DMS153 (cell line): ENCODE measurements at regions not wholly inside any gene's neighbourhood (a gene's known extent, or its start where the extent isn't known, plus 50 kb on each side); places are given as distances from the start of the nearest gene placed in this dataset.
"Not testable (repeated sequence)": the region's sequence is repeated elsewhere in the genome, so short reads cannot be mapped to it uniquely, and the experiment has no call there.

Experiments
- DNase-seq: peaks from one replicate; lab custom pipeline; 2025; lab: John Stamatoyannopoulos, UW

DNA sequence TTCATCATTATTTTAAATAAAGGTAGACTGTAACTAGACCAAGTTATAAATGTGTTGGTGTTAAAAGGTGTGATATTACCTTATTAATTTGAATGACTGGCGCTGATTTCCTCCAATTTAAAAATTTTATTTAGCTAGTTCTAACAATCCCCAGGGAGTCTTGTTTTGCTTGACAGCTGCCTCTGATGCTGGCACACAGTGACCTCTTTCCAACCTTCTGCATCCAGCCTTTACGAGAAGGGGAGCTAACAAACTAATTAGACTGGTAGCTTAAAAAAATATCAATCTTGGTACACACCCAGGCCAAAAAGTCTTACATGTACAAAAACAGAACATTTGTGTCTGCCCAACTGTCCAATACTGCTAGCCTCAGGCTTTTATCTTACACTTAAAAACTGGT is 51.8 kb upstream of the ENPEP start:
- no peak for DNase-seq

DNA sequence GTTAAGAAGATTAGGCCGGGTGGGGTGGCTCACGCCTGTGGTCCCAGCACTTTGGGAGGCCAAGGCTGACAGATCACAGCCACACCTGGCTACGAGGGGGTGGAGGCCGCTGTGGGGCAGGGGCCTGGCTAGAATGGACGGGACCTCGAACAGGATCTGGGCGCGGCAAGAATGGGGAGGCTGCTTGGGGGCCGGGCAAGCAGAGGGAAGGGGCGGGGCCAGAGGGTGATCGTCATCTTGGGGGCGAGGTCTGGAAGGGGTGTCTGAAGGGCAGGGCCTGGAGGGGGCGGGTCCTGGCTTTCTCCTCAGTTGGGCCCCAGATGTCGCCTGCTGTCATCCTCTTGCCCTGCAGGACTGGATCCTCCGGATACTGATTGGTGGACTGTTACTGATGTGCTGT is 57.3 kb upstream of the ENPEP start:
- no peak for DNase-seq

DNA sequence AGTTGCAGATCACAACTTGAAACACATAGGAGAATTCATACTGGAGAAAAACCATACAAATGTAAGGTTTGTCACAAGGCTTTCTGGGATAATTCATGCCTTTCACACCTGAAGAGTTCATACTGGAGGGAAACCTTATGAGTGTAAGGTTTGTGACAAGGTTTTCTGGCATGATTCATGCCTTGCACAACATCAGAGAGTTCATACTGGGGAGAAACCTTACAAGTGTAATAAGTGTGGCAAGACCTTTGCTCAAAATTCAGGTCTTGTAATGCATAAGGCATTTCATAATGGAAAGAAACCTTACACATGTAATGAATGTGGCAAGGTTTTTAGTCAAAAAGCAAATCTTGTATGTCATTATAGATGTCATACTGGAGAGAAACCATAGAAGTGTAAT is 58.8 kb upstream of the ENPEP start:
- no peak for DNase-seq

DNA sequence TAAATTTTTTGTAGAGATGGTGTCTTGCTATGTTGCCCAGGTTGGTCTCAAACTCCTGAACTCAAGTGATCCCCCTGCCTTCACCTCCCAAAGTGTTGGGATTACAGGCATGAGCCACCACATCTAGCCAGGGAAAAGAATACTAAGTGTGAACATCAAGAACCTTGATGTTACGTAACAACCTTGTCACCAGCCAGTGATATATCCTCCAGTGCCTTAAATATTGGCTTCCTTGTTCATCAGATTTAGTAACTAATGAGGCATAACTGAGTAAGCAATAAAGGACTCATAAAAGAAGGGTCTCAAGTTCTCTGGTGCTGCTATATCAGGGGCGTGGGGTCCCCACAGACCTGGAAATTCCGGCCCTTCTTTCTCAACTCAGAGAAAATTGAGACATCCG is 60.5 kb upstream of the ENPEP start:
- no peak for DNase-seq

DNA sequence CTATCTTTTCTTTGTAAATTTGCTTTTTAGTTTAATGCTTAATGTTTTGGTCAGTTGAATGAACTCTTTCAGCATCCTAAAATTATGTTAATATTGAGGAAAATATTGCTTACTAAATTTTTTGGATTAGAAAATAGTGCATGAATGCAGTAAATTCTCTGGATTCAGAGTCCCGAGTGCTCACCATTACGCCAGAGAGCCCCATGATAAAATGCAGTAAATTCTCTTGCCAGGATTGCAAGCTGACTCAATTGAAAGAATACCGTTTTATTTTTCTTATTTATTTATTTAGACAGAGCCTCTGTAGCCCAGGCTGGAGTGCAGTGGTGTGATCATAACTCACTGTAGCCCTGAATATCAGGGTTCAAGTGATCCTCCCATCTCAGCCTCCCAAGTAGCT is 60.9 kb upstream of the ENPEP start:
- DNase-seq = no peak

DNA sequence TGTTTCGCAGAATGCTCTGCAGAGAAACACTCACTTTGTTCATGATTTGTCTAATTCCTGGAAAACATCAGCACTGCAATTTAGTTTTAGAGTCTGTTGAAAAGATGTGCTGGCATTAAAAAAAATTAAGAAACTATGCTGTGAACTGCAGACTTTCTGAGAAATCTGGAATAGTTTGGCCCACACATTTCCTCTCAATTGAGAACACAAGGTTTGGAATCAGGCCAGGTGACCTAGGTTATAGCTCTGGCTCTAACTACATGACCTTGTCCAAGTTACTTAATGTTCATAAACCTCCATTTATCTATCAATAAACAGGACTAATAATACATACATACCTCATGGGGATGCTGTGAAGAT is 61.4 kb upstream of the ENPEP start:
- DNase-seq = no peak

DNA sequence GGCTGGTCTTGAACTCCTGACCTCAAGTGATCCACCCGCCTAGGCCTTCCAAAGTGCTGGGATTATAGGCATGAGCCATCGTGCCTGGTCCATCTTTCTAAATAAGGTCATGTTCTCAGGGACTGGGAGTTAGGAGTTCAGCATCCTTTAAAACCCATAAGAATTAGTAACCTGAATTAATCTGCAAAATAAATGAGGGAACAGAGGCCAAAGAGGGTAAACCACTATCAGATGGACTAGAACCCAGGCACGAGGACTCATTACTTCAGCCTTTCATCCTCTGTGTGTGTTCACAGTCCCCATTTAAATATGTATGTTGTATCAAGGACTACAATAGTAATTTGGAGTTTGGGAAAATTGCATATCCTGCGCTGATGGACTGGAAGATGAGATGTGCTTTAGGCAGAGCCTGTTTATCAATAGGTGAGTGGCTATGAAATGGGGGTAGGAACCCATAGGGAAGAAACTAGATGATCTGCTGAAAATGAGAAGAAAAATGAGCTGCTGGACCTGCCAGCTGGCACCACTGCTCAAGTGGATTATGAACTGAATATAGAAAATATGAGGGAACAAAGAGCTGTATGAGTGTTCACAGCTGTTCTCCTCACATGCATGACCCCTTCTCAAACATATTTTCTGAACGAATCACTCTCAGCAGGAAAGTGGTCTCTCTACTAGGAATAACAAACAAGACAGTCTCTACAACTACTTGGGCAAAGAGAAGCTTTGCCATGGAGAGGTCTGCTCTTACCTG is 62.0 kb upstream of the ENPEP start:
- DNase-seq = not testable (repeated sequence)

DNA sequence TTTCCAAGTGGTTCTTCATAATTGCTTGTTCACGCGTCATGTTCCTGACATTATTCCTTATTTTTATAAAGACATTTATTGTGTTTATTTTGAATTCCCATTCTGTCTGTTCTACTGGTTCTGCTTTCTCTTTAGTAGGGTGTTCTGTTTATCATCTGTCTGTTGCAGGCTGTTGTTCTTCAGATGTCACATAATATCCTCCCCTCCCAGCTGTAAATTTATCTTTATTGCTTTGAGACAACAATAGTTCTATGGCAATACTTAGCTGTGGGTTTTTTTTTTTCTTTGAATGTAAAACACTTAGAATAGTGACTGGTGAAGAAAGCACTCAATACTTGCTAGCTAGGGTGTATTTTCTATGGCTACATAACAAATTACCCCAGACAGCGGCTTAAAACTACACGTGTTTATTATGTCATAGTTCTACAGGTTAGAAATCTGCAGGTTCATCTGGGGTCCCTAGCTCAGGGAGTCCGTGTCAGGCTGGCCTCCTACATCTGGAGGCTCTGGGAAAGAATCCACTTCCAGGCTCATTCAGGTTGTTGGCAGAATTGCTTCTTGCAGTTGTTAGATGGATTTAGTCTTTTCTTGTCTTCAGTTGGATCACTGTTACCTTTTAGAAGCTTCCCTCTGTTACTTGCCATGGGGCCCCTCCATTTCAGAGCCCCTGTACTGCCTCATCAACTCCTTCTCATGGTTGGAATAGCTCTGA is 63.4 kb upstream of the ENPEP start:
- DNase-seq = no peak

DNA sequence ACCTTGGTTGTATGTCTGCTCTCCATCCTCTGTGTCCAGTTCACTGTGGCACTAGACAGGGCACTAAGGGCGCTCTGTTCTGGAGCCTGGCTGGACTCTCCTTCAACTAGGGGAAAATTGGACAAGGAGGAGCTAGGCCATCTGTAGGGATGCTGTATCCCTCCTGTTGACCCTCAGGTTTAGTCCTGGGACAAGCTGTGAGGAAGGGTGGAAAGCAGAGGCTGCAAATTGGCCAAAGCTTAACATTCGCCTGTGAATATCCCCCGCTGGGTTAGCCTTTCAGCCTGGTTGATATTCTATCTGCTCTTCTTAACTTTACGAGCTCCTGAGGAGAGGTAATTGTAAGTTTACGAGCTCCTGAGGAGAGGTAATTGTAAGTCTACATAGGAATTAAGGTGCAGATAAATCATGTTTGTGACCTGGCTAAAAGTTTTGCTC is 64.4 kb upstream of the ENPEP start:
- DNase-seq = peak; percentile 59

DNA sequence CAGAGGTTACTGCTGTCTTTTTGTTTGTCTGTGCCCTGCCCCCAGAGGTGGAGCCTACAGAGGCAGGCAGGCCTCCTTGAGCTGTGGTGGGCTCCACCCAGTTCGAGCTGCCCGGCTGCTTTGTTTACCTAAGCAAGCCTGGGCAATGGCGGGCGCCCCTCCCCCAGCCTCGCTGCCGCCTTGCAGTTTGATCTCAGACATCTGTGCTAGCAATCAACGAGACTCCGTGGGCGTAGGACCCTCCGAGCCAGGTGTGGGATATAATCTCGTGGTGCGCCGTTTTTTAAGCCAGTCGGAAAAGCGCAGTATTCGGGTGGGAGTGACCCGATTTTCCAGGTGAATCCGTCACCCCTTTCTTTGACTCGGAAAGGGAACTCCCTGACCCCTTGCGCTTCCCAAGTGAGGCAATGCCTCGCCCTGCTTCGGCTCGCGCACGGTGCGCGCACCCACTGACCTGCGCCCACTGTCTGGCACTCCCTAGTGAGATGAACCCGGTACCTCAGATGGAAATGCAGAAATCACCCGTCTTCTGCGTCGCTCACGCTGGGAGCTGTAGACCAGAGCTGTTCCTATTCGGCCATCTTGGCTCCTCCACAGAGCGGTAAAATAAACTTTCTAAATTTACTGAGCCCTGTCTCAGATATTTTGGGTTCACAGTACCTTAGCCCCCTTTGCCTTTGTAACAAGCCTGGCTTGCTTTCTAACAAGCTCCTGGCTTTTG is 64.9 kb upstream of the ENPEP start:
- DNase-seq = not testable (repeated sequence)

DNA sequence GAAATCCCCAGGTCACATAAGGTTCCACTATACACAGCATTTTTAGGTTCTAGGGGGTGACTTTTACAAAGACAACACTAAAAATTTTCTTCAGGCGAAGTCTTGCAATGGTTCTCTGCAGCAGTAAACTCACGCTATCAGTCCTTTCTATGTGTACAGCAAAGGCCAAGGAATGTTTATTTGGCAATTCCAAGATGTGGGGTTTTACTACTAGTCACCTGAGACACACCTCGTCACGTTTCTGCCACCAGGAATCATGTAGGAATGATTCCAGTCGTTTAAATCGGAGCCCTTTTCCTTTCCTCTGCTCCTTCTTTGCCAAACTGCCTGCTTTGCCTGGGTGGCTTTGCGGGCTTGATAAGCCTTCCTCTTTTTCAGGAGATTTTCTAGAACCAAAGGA is 75.9 kb upstream of the ENPEP start:
- DNase-seq = no peak

DNA sequence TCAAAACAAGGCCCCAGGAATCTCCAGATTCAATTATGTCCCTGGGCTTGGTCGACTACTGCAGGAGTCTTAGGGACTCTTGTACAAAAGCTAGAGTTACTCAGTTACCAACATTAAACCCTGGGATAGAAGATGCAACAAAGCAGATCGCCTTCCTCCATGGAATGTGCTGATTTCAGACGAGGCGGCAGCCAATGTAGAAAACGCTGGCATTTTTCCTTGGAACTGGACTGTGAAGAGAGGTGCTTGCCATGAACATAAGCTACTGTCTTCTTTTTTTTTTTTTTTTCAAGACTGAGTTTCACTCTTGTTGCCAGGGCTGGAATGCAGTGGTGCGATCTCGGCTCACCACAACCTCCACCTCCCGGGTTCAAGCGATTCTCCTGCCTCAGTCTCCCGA is 76.9 kb upstream of the ENPEP start:
- DNase-seq = not testable (repeated sequence)

DNA sequence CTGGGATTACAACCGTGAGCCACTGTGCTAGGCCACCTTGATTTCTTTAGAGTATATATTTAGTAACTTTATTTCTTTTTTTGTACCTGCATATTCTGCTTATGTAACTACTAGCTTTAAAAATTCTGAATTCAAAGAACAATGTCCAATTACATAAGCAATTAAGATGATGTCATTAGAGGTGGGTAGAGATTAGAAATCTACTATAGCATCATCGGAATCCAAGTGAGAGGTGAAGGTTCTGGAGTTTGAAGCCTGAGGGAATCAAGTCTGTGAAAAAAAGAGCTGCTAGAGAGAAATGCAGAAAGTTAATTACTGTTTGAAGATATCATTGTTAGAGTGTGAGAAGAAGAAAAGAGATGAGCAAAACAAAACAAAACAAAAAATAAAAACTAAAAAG is 79.0 kb upstream of the ENPEP start:
- no peak for DNase-seq

DNA sequence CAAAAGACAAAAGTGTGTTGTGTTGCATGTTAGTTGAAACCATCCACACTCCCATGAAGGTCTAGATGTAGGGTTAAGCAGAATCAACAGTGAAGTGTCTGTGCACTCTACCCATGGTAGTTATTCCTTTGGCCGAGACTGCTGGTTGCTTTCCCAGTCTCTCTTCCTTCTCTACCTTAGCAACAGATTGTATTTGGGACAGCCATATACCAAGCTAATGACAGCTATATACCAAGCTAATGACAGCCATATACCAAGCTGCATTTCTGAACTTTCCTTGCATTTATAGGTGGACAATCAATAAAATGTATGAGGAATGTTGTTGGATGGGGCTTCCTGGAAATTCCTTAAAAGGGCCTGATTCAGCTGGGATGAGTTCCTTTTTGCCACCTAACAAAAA is 80.5 kb upstream of the ENPEP start:
- no peak for DNase-seq

DNA sequence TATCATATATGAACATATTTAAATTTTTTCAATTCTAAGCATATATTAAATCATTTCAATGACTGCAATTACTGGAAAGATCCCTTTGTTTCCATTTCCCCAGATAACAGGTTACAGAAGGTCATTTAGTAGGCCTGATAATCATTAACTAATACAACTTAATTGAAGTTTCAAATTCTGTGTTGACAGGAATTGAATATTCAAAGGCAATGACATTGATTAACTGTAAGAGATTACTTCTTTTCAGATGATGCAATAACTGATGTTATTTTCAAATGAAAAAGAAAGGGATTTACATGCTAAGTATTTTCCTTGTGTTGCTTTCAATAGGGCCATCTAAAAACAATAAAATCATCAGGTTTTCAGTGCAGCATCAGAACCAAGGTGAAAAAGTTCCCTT is 81.1 kb upstream of the ENPEP start:
- no peak for DNase-seq

DNA sequence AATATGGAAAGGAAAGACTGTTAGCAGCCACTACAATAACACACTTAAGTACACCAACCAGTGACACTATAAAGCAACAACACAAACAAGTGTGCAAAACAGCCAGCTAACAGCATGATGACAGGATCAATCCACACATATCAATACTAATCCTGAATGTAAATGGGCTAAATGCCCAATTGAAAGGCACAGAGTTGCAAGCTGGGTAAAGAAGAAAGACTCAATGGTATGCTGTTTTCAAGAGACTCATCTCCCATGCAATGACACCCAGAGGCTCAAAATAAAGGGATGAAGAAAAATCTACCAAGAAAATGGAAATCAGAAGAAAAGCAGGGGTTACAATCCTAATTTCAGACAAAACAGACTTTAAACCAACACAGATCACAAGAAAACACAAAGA is 94.2 kb upstream of the ENPEP start:
- DNase-seq = no peak

DNA sequence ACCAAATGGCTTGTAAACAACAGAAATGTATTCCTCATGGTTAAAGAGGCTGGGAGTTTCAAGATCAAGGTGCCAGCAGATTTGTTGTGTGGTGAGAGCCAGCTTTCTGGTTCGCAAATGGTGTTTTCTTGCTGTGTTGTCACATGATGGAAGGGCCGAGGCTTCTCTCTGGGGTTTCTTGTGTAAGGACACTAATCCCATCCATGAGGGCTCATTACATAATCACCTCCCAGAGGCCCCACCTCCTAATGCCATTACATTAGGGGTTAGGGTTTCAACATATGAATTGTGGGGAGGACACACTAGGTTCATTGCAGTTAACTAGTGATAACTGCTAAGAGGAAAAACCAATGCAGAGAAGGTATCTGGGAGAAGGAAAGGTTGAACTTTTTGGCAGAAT is 103.5 kb upstream of the ENPEP start:
- DNase-seq = no peak

DNA sequence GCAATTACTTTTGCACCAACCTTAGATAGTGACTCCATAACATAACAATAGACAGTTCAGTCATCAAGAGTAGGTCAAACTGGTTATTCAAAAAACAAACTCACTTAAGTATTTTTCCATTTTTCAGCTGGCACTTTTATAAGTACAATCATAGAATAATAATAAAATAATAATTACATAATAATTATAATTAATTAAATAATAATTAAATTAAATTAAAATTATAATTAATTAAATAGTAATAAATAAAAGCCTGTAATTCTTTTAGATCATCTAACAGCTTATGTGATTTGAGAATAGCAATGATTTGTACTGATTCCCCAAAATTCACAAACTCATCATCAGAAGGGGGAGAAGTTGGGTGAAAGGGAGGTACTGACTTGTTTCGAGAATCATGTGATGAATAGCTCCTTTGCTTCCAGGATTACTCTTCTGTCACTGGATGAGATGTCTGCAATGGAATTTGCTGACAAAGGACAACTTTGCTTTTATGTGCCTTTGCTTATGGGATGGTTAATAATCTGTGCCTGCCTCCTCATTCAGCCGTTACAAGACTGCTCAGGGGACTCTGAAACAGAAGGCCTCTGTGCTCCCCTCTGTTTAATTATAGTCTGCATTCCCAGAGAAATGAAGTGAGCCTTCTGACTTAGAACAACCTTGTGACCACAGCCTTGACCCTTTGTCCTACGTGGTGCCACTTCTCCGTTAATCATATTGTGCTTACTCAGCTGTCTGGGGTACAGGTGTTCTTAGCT is 104.8 kb upstream of the ENPEP start:
- DNase-seq = no peak

DNA sequence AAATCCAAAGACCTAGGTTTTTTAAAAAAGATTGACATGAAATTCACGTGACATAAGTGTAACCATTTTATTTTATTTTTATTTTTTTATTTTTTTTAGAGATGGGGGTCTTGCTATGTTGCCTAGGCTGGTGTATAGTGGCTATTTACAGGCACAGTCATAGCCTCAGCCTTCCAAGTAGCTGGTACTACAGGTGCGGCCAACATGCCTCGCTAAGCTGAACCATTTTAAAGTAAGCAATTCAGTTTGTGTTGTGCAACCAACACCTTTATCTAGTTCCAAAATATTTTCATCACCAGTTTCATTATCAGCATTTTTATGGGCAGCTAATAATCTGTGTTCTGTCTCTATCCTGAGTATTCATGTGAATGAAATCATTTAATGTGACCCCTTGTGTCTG is 107.5 kb upstream of the ENPEP start:
- DNase-seq = no peak

DNA sequence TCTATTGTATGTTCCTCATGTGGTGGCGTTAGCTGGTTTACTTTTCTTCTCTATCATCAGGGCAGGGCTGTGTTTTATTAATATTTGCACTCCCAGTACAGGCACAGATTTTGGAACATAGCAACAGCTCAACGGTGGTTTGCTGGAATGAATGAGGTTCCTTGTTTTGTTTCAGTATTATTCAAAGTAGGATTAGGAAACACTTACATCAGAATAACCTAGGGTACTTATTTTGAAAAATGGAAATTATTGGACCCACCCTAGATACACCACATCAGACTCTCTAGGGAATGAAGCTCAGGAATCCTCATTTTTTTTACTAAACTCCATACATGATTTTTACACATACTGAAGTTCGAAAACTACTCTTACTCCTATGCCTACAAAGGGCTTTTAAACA is 108.8 kb upstream of the ENPEP start:
- DNase-seq = no peak

DNA sequence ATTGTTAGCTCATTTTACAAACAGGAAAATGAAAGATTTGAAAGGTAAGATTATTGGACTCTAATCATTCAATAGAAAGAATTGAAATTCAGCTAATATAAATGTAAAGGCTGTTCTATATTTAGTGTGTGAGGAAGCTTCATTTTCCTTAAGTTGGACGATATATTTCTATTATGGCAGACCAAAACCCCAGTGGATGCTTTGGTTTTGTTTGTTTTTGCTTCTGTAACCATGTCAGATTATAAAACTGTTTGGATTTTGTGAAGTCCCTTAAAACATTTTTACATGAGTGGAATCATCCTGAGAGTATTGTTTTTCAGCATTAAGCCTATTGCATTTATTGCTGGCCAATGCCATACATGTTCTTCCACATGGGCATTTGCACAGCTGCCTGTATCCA is 110.2 kb upstream of the ENPEP start:
- DNase-seq = no peak

DNA sequence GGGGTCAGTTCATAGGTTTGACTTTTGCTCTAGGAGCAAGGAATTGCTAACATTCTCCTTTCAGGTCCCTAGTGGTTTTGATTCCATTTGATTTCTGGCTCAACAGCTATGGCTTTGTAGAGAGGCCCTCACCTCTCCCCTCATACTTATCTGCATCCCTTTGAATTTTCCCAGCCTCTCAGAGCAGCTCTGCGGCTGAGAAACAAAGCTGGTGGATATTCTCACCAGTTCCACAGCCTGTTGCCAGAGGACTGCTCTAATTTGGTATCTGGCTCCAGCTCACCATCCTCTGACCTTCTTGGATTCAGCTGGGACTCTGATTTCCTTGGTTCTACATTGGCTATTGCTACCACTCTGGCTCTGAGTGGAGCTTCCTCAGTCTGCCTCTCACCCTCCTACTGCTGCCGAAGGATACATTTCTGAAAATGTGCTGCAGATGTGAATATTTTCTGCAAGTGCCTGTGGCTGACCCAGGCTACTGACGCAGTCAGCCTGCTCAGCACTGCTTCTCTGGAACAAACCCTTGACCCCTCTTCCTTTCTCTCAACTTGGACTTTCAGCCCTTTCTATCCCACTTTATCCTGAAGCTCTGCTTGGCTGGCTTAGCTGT is 110.9 kb upstream of the ENPEP start:
- DNase-seq = no peak
